ENCODE measurements at regions not wholly inside any gene's neighbourhood (a gene's known extent, or its start where the extent isn't known, plus 50 kb on each side); places are given as distances from the start of the nearest gene placed in this dataset.
A peak's percentile ranks its signal among the peaks of the same experiment; 100 is the strongest.

- Histone ChIP-seq H3K27me3 (ENCODE audit: low read length) (no peaks in the 10 kb centered on the region), H3K27ac (ENCODE audit: low read depth, low read length) (no peak overlapping the region), H3K4me3 (ENCODE audit: insufficient read depth, low read length, poor library complexity, severe bottlenecking) (no peak overlapping the region), H3K79me2 (ENCODE audit: insufficient read depth, low read length) (no peaks in the 10 kb centered on the region), H3K9ac (ENCODE audit: low read length) (no peak overlapping the region), H3K9me2 (replicated peaks; ENCODE audit: insufficient read depth, low read length) (no peaks in the 10 kb centered on the region), H2AFZ (ENCODE audit: low read depth, low read length, severe bottlenecking) (no peak overlapping the region), H3K4me2 (ENCODE audit: low read depth, low read length, poor library complexity, severe bottlenecking) (no peak overlapping the region), H3K36me3 (ENCODE audit: low read length) (no peaks in the 10 kb centered on the region), H4K20me1 (ENCODE audit: low read depth, low read length) (no peaks in the 10 kb centered on the region), H3F3A (ENCODE audit: insufficient read depth) (no peaks in the 10 kb centered on the region), H3K9me3 (ENCODE audit: insufficient read depth, low read length) (no peaks in the 10 kb centered on the region)
- TF ChIP-seq, protein P1, sequence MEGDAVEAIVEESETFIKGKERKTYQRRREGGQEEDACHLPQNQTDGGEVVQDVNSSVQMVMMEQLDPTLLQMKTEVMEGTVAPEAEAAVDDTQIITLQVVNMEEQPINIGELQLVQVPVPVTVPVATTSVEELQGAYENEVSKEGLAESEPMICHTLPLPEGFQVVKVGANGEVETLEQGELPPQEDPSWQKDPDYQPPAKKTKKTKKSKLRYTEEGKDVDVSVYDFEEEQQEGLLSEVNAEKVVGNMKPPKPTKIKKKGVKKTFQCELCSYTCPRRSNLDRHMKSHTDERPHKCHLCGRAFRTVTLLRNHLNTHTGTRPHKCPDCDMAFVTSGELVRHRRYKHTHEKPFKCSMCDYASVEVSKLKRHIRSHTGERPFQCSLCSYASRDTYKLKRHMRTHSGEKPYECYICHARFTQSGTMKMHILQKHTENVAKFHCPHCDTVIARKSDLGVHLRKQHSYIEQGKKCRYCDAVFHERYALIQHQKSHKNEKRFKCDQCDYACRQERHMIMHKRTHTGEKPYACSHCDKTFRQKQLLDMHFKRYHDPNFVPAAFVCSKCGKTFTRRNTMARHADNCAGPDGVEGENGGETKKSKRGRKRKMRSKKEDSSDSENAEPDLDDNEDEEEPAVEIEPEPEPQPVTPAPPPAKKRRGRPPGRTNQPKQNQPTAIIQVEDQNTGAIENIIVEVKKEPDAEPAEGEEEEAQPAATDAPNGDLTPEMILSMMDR (IDR thresholded peaks at IDR 0.05; ENCODE audit: insufficient read depth, low read length, poor library complexity, severe bottlenecking) = no peak
- TF ChIP-seq EZH2phosphoT487 (conservative IDR thresholded peaks at IDR 0.05; ENCODE audit: low read length) = no peak
These were observed 140.8 kb upstream of the CLINT1 start for GRCh38 chr5:157999696-158000095.

DNA sequence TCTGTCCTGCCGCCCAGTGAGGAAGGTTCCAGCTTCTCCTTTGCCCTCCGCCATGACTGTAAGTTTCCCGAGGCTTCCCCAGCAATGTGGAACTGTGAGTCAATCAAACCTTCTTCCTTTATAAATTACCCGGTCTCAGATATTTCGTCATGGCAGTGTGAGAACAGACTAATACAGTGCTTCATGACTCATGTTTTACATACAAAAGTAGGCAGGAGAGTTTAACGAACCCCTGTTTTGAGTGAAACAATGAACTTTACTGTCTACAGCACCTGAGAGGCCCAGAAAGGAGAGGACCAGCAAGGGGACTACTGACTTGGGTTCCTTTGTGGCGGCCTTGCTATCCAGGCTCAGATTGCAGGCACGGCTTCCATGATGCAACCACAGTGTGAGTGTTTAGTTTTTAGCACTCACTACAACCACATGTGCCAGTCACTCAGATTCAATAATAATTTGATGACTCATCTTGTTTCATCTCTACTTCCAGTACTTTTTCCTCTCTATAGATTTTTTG is 139.1 kb upstream of the CLINT1 start:
- H4K20me1 ChIP-seq (ENCODE audit: low read depth, low read length) = no peaks in the 10 kb centered on the region
- no peak overlapping the region for H3K4me3 ChIP-seq (ENCODE audit: insufficient read depth, low read length, poor library complexity, severe bottlenecking)
- H3K4me2 ChIP-seq (ENCODE audit: low read depth, low read length, poor library complexity, severe bottlenecking) = no peak overlapping the region
- no peaks in the 10 kb centered on the region for H3K79me2 ChIP-seq (ENCODE audit: insufficient read depth, low read length)
- no peaks in the 10 kb centered on the region for H3F3A ChIP-seq (ENCODE audit: insufficient read depth)
- H3K9me3 ChIP-seq (ENCODE audit: insufficient read depth, low read length) = no peaks in the 10 kb centered on the region
- H3K9me2 ChIP-seq (replicated peaks; ENCODE audit: insufficient read depth, low read length) = no peaks in the 10 kb centered on the region
- H3K27ac ChIP-seq (ENCODE audit: low read depth, low read length) = no peak overlapping the region
- TF ChIP-seq EZH2phosphoT487 (conservative IDR thresholded peaks at IDR 0.05; ENCODE audit: low read length) = no peak
- TF ChIP-seq, protein P1 (IDR thresholded peaks at IDR 0.05; ENCODE audit: insufficient read depth, low read length, poor library complexity, severe bottlenecking) = no peak
- H3K27me3 ChIP-seq (ENCODE audit: low read length) = no peaks in the 10 kb centered on the region
- H3K9ac ChIP-seq (ENCODE audit: low read length) = no peak overlapping the region
- H2AFZ ChIP-seq (ENCODE audit: low read depth, low read length, severe bottlenecking) = no peak overlapping the region
- H3K36me3 ChIP-seq (ENCODE audit: low read length) = no peaks in the 10 kb centered on the region

DNA sequence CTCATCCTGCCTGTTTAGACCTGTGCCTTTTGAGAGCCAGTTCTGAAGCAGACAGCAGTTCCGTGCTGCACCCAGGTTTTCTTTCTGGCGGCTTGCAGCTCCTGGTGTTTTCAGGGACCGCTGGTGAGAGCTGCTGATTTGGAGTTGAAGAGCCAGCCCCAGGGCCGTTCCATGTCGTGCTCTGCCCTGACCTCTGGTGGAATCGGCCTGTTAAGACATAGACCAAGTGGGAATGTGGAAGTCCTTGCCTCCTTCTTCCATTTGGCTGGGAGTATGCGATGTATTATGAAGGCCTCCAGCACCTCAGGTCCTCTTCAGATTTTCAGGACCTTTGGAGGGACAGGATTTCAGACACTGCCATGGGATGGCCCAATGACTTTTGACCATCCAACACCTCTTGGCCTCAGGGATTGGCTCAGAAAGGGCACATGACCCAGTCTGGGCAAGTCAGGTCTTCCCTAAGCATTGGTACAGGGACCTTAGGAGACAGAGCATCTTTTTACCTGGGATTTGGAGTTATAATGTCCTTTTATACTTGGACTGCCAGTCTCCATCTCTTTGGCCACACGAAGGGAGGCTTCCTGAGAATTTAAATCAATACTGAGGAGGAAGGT is 136.1 kb upstream of the CLINT1 start:
- Histone ChIP-seq H3K9me2 (replicated peaks; ENCODE audit: insufficient read depth, low read length) (no peaks in the 10 kb centered on the region), H3K27me3 (ENCODE audit: low read length) (no peaks in the 10 kb centered on the region), H2AFZ (ENCODE audit: low read depth, low read length, severe bottlenecking) (no peak overlapping the region), H3K36me3 (ENCODE audit: low read length) (no peaks in the 10 kb centered on the region), H3K4me3 (ENCODE audit: insufficient read depth, low read length, poor library complexity, severe bottlenecking) (no peak overlapping the region), H3K27ac (ENCODE audit: low read depth, low read length) (no peak overlapping the region), H3F3A (ENCODE audit: insufficient read depth) (no peaks in the 10 kb centered on the region), H3K9ac (ENCODE audit: low read length) (no peak overlapping the region), H3K9me3 (ENCODE audit: insufficient read depth, low read length) (no peaks in the 10 kb centered on the region), H3K4me2 (ENCODE audit: low read depth, low read length, poor library complexity, severe bottlenecking) (no peak overlapping the region), H3K79me2 (ENCODE audit: insufficient read depth, low read length) (no peaks in the 10 kb centered on the region), H4K20me1 (ENCODE audit: low read depth, low read length) (no peaks in the 10 kb centered on the region)
- TF ChIP-seq EZH2phosphoT487 (conservative IDR thresholded peaks at IDR 0.05; ENCODE audit: low read length) = no peak
- TF ChIP-seq, protein P1 (IDR thresholded peaks at IDR 0.05; ENCODE audit: insufficient read depth, low read length, poor library complexity, severe bottlenecking) = peak; percentile 33

Data from SU-DHL-6 (cell line).